ENCODE measurements at regions not wholly inside any gene's neighbourhood (a gene's known extent, or its start where the extent isn't known, plus 50 kb on each side); places are given as distances from the start of the nearest gene placed in this dataset.

- Mint-ChIP-seq H3K36me3 (ENCODE audit: low read depth) (no peaks in the 10 kb centered on the region), H3K9me3 (no peaks in the 10 kb centered on the region), H3K27ac (no peak overlapping the region), H3K27me3 (ENCODE audit: insufficient read depth) (no peaks in the 10 kb centered on the region), H3K4me3 (no peak overlapping the region), H3K4me1 (no peaks in the 10 kb centered on the region)
- 88 to 97% methylated on average over 5 of the region's 5 CpGs for WGBS, 2 experiments (ENCODE audit: insufficient coverage in 1 of 2, insufficient read length in 1 of 2)
- DNase-seq = no peak
- Histone ChIP-seq H3K9me3 (ENCODE audit: control insufficient read depth, low read length) (no peaks in the 10 kb centered on the region), H3K4me3 (ENCODE audit: low read length) (no peak overlapping the region), H3K27me3 (ENCODE audit: control insufficient read depth, insufficient read depth, low read length, poor library complexity, severe bottlenecking) (no peaks in the 10 kb centered on the region), H3K9ac (ENCODE audit: extremely low read depth, low read length, poor library complexity, severe bottlenecking) (no peak overlapping the region), H3K27ac (ENCODE audit: low read depth, low read length) (no peak overlapping the region), H3K4me1 (ENCODE audit: control insufficient read depth, insufficient read depth, low read length) (no peaks in the 10 kb centered on the region), H3K36me3 (ENCODE audit: control insufficient read depth, insufficient read depth, low read length) (no peaks in the 10 kb centered on the region)
- no peak for TF ChIP-seq CTCF (conservative IDR thresholded peaks at IDR 0.05)
These were observed 307.7 kb upstream of the ADAMTS16 start for GRCh38 chr5:4832471-4832870.

- Histone ChIP-seq H3K9ac (ENCODE audit: extremely low read depth, low read length, poor library complexity, severe bottlenecking) (no peak overlapping the region), H3K9me3 (ENCODE audit: control insufficient read depth, low read length) (no peaks in the 10 kb centered on the region), H3K4me1 (ENCODE audit: control insufficient read depth, insufficient read depth, low read length) (no peaks in the 10 kb centered on the region), H3K36me3 (ENCODE audit: control insufficient read depth, insufficient read depth, low read length) (no peaks in the 10 kb centered on the region), H3K27me3 (ENCODE audit: control insufficient read depth, insufficient read depth, low read length, poor library complexity, severe bottlenecking) (no peaks in the 10 kb centered on the region), H3K27ac (ENCODE audit: low read depth, low read length) (no peak overlapping the region), H3K4me3 (ENCODE audit: low read length) (no peak overlapping the region)
- Mint-ChIP-seq H3K9me3 (peaks cover 4% of the 10 kb centered on the region), H3K27ac (no peak overlapping the region), H3K27me3 (ENCODE audit: insufficient read depth) (no peaks in the 10 kb centered on the region), H3K4me3 (no peak overlapping the region), H3K36me3 (ENCODE audit: low read depth) (no peaks in the 10 kb centered on the region), H3K4me1 (no peaks in the 10 kb centered on the region)
- WGBS, 2 experiments (ENCODE audit: insufficient coverage in 1 of 2, insufficient read length in 1 of 2) = 92 to 95% methylated on average over 2 to 3 of the region's 4 CpGs
- no peak for TF ChIP-seq CTCF (conservative IDR thresholded peaks at IDR 0.05)
- no peak for DNase-seq
These were observed 306.9 kb upstream of the ADAMTS16 start for GRCh38 chr5:4833104-4833738.

- WGBS, 2 experiments (ENCODE audit: insufficient coverage in 1 of 2, insufficient read length in 1 of 2) = 95 to 100% methylated on average over 6 to 28 of the region's 28 CpGs
- Mint-ChIP-seq H3K4me3 (no peak overlapping the region), H3K36me3 (ENCODE audit: low read depth) (no peaks in the 10 kb centered on the region), H3K27me3 (ENCODE audit: insufficient read depth) (no peaks in the 10 kb centered on the region), H3K4me1 (no peaks in the 10 kb centered on the region), H3K9me3 (peaks cover 12% of the 10 kb centered on the region), H3K27ac (no peak overlapping the region)
- H3K27me3 ChIP-seq (ENCODE audit: control insufficient read depth, insufficient read depth, low read length, poor library complexity, severe bottlenecking) = no peaks in the 10 kb centered on the region
- no peaks in the 10 kb centered on the region for H3K36me3 ChIP-seq (ENCODE audit: control insufficient read depth, insufficient read depth, low read length)
- no peaks in the 10 kb centered on the region for H3K9me3 ChIP-seq (ENCODE audit: control insufficient read depth, low read length)
- no peak overlapping the region for H3K9ac ChIP-seq (ENCODE audit: extremely low read depth, low read length, poor library complexity, severe bottlenecking)
- H3K4me1 ChIP-seq (ENCODE audit: control insufficient read depth, insufficient read depth, low read length) = no peaks in the 10 kb centered on the region
- TF ChIP-seq CTCF (conservative IDR thresholded peaks at IDR 0.05) = no peak
- H3K27ac ChIP-seq (ENCODE audit: low read depth, low read length) = no peak overlapping the region
- H3K4me3 ChIP-seq (ENCODE audit: low read length) = no peak overlapping the region
- no peak for DNase-seq
These were observed 302.6 kb upstream of the ADAMTS16 start for GRCh38 chr5:4837489-4838058.

All from endodermal cell (in vitro differentiated cells).